ENCODE measurements at regions not wholly inside any gene's neighbourhood (a gene's known extent, or its start where the extent isn't known, plus 50 kb on each side); places are given as distances from the start of the nearest gene placed in this dataset.

GRCh38 chr10:108203905-108204527 is 1039.5 kb upstream of the SORCS1 start:
- H3K4me3 ChIP-seq, result no peak overlapping the region
- in situ Hi-C loops (cut with MboI; ENCODE audit: low pct_unique_long_range_greater_than_20kb in 2 of 9, low sequenced_read_pairs in 9 of 9, unreplicated experiment in 9 of 9), result no loop called here
- no peak for ATAC-seq (replicated peaks in 6 of 8)
- WGBS, 10 experiments, result 30 to 83% (median 59%) methylated on average over 1 to 2 of the region's 3 CpGs; no CpG with 5 or more reads in 6 of the 10 experiments
- no peak overlapping the region for H3K27ac ChIP-seq
- H3K4me1 ChIP-seq (replicated peaks in 1 of 2), result no peaks in the 10 kb centered on the region

DNA sequence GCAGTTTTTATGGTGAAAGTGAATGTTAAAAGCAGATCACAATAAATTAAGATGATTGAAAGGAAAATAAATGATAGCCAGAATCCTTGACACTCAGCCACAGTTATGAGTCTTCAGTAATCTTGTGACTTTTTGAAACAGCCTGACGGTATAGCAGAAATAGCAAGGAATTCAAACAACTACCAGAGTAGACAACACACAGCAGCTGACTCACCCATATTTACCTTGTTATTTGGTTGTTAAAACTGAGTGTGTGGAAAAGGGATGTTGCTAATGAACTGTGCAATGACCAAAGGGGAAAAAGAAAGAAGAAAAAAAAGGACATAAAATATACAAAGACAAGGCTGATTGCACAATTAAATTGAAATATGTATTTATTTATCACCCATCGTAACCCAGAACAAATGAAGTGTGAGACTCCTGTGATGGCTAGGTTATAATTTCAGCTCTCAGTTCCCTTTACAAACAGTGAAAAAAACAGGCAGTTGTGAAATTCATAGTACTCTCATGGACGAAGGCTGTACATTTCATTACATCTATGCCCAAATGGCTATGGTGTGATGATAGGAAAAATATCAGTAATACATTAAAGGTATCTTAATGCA is 1023.0 kb upstream of the SORCS1 start:
- Histone ChIP-seq H3K4me3 (no peak overlapping the region), H3K27ac (no peak overlapping the region), H3K4me1 (replicated peaks in 1 of 2) (no peaks in the 10 kb centered on the region)
- peak in 5 of 8 experiments; percentile 27 to 54 (median 50) for ATAC-seq (replicated peaks in 6 of 8)
- 3 to 100% (median 81%) methylated on average over 2 to 3 of the region's 3 CpGs for WGBS, 10 experiments
- in situ Hi-C loops (cut with MboI; ENCODE audit: low pct_unique_long_range_greater_than_20kb in 2 of 9, low sequenced_read_pairs in 9 of 9, unreplicated experiment in 9 of 9), result no loop called here

DNA sequence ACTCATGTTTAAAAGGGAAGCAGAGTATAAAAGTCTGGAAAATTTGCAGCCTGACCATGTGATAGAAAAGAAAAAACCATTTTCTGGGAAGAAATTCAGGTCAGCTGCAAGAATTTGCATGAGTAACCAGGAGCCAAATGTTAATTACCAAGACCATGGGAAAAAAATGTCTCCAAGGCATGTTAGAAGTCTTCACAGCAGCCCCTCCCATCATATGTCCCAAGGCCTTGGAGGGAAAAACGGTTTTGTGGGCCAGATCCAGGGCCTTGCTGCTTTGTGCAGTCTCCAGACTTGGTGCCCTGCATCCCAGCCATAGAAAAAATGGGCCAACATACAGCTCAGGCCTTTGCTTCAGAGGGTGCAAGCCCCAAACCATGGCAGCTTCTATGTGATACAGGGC is 1019.6 kb upstream of the SORCS1 start:
- H3K4me1 ChIP-seq (replicated peaks in 1 of 2), result no peaks in the 10 kb centered on the region
- no peak overlapping the region for H3K27ac ChIP-seq
- WGBS, 10 experiments, result 0 to 60% (median 20%) methylated on average over 1 of the region's 1 CpG; no CpG with 5 or more reads in 6 of the 10 experiments
- peak in 2 of 8 experiments; percentile 15 to 64 for ATAC-seq (replicated peaks in 6 of 8)
- in situ Hi-C loops (cut with MboI; ENCODE audit: low pct_unique_long_range_greater_than_20kb in 2 of 9, low sequenced_read_pairs in 9 of 9, unreplicated experiment in 9 of 9), result no loop called here
- no peak overlapping the region for H3K4me3 ChIP-seq

DNA sequence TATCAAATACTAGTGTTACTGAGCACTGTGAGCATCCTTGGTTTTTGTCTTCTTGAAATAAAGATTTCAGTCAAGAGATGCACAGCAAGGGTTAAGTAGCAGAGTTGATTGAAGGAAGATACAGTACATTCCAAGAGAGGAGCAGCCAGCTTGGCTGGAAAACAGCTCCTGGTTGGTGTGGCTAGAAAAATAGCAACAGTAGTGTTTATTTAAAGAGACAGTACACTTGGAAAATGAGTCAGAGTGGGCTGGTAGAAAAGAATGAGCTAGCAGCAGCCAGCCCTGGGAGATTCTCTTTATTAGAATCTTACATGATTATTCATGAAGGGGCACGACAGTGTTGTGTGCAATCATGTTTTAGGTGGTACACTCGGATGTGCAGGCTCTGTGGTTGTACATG is 1016.4 kb upstream of the SORCS1 start:
- in situ Hi-C loops (cut with MboI; ENCODE audit: low pct_unique_long_range_greater_than_20kb in 2 of 9, low sequenced_read_pairs in 9 of 9, unreplicated experiment in 9 of 9), result no loop called here
- Histone ChIP-seq H3K4me3 (no peak overlapping the region), H3K4me1 (replicated peaks in 1 of 2) (no peaks in the 10 kb centered on the region), H3K27ac (no peak overlapping the region)
- WGBS, 10 experiments, result 0 to 86% (median 37%) methylated on average over 1 to 2 of the region's 2 CpGs; no CpG with 5 or more reads in 4 of the 10 experiments
- peak in 2 of 8 experiments; percentile 67 to 73 for ATAC-seq (replicated peaks in 6 of 8)

DNA sequence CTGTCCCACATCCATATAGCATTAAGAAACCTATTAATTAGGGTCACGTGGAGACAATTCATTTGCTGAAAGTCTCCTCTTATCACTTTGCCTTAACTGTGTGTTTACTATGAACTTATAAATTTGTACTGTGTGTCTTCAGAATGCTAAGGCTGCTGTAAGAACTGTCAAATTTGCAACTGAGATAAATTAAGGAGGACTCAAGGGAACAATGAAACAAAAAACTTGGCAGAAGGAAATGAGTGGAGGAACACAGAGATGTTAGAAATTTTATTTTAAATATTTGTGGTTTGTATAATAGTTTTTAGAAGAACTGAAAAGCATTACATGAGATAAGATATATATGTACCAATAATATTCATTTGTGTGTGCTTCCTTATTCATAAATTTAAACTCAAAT is 1005.3 kb upstream of the SORCS1 start:
- no peak overlapping the region for H3K4me3 ChIP-seq
- in situ Hi-C loops (cut with MboI; ENCODE audit: low pct_unique_long_range_greater_than_20kb in 2 of 9, low sequenced_read_pairs in 9 of 9, unreplicated experiment in 9 of 9), result no loop called here
- 0 to 100% (median 60%) methylated on average over 1 of the region's 1 CpG; no CpG with 5 or more reads in 1 of the 10 experiments for WGBS, 10 experiments

DNA sequence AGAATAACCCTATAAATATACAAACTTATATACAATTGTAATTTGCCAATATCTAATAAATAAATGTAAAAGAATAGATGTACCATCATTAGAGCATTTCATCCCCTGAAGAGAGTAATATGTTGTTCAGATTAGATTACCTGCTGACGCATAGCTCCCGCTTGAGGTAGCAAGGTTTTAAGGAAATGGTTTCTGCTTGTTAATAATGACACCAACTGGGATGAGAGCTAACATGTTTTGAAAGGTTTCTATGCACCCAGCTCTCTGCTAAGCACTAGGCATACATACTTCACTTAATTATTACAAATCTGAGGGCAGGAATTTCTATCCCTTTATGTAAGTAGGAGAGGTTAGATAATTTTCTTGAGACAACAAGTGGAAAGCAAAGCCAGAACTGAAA is 1003.3 kb upstream of the SORCS1 start:
- Histone ChIP-seq H3K4me1 (replicated peaks in 1 of 2) (no peaks in the 10 kb centered on the region), H3K4me3 (no peak overlapping the region), H3K27ac (no peak overlapping the region)
- WGBS, 10 experiments, result 83 to 100% (median 100%) methylated on average over 1 to 2 of the region's 2 CpGs; no CpG with 5 or more reads in 3 of the 10 experiments
- no peak for ATAC-seq (replicated peaks in 6 of 8)
- in situ Hi-C loops (cut with MboI; ENCODE audit: low pct_unique_long_range_greater_than_20kb in 2 of 9, low sequenced_read_pairs in 9 of 9, unreplicated experiment in 9 of 9), result no loop called here

More for the DNA sequence above, 1005.3 kb upstream of the SORCS1 start:
- Histone ChIP-seq H3K4me1 (replicated peaks in 1 of 2) (no peaks in the 10 kb centered on the region), H3K27ac (no peak overlapping the region)
- ATAC-seq (replicated peaks in 6 of 8), result no peak

DNA sequence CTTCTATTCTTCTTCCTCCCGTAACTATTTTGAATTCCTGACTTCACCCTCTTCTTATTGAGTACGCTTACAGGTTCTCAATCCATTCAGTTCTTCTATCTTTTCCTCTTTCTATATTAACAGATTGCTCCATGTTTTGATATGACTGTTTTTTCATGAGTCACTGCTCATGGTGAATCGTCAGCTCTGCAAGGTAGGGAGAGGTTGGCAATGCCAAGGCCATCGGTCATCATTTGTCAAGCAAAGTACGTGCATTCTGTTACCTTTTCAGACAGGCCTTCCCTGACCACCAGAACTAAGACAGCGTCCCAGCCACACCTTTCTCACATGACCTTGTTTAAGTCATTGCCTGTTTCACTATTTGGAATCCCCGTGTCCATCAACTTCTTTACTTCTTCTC is 1001.9 kb upstream of the SORCS1 start:
- no peaks in the 10 kb centered on the region for H3K4me1 ChIP-seq (replicated peaks in 1 of 2)
- H3K4me3 ChIP-seq, result no peak overlapping the region
- in situ Hi-C loops (cut with MboI; ENCODE audit: low pct_unique_long_range_greater_than_20kb in 2 of 9, low sequenced_read_pairs in 9 of 9, unreplicated experiment in 9 of 9), result no loop called here
- 30 to 100% (median 86%) methylated on average over 1 to 7 of the region's 7 CpGs for WGBS, 10 experiments
- ATAC-seq (replicated peaks in 6 of 8), result no peak
- no peak overlapping the region for H3K27ac ChIP-seq

DNA sequence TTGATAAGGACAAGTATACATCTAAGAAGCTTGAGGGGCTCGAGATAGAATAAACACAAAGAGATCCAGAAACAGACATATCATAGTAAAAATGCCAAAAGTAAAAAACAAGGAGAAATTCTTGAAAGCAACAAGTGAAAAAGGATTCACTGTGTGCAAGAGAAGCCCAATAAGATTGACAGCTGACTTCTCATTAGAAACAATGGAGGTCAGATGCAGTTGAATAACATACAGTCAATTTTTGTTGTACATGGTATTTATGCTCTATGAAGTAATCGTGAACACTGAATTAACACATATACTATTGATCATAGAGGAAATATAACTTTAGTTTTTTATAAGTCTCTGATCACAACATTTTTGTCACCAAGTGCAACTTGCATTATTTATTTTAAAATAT is 982.8 kb upstream of the SORCS1 start:
- WGBS, 10 experiments, result 0 to 100% (median 79%) methylated on average over 1 to 2 of the region's 2 CpGs
- in situ Hi-C loops (cut with MboI; ENCODE audit: low pct_unique_long_range_greater_than_20kb in 2 of 9, low sequenced_read_pairs in 9 of 9, unreplicated experiment in 9 of 9), result no loop called here
- H3K27ac ChIP-seq, result no peak overlapping the region
- no peak overlapping the region for H3K4me3 ChIP-seq
- no peaks in the 10 kb centered on the region for H3K4me1 ChIP-seq (replicated peaks in 1 of 2)
- ATAC-seq (replicated peaks in 6 of 8), result no peak

DNA sequence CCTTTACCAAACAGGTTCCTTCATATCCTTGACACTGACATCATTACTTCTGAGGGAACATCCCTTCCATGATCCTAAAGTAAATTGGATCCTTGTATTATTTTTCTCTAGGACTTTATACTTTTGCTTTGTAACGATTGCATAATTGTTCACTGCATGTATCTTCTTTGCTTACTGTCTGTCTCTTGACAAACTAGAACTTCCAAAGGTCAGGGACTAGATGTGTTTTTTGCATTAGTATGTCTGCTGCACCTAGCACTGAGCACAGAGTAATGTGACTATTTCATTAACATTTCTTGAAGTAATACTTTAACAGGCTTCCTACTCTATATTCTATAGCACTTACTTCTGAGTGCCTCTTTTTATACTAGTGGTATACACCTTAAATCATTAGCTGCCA is 976.6 kb upstream of the SORCS1 start:
- in situ Hi-C loops (cut with MboI; ENCODE audit: low pct_unique_long_range_greater_than_20kb in 2 of 9, low sequenced_read_pairs in 9 of 9, unreplicated experiment in 9 of 9), result no loop called here
- Histone ChIP-seq H3K4me3 (no peak overlapping the region), H3K4me1 (replicated peaks in 1 of 2) (peaks cover 0 to 5% of the 10 kb centered on the region in 2 donors), H3K27ac (no peak overlapping the region)
- ATAC-seq (replicated peaks in 6 of 8), result no peak
- WGBS, 10 experiments, result 0 to 100% (median 55%) methylated on average over 1 of the region's 1 CpG

DNA sequence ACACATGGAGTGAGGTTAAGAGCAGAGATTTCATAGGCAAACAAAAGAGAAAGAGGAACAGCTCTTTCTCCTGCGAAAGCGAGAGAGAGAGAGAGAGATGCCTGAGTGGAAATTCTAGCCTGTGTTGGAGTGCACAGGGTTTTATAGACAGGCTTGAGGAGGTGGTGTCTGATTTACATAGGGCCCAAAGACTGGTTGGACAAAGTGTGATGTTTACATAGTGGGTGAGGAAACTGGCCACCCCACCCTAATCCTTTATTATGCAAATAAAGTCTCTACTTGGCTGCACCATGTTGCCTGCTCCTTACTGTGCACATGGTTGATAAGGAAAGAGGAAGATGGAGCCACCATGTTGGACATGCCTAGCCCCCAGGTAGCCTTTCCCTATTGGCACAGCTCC is 967.8 kb upstream of the SORCS1 start:
- no peak overlapping the region for H3K27ac ChIP-seq
- ATAC-seq (replicated peaks in 6 of 8), result peak in 4 of 8 experiments; percentile 23 to 92 (median 76)
- WGBS, 10 experiments, result 0 to 94% (median 71%) methylated on average over 1 to 2 of the region's 2 CpGs; no CpG with 5 or more reads in 3 of the 10 experiments
- in situ Hi-C loops (cut with MboI; ENCODE audit: low pct_unique_long_range_greater_than_20kb in 2 of 9, low sequenced_read_pairs in 9 of 9, unreplicated experiment in 9 of 9), result no loop called here
- no peak overlapping the region for H3K4me3 ChIP-seq
- peaks cover 0 to 5% of the 10 kb centered on the region in 2 donors for H3K4me1 ChIP-seq (replicated peaks in 1 of 2)

DNA sequence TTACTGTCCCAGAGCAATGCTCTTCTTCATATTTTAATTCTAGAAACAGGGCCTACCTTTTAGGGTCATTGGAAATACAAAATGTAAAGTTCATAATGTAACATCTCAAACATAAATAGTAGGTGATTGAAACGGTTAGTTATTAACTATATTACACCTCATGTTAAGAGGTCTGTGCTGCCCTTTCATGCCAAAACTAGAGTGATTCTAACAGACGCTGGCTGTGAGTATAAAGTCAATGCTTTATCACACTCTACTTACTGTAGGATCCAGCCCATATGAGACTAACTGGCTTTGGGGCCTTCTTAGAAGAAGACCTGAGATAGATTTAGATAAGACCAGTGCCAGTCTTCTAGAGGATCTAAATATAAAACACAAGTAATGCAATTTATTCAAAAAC is 966.1 kb upstream of the SORCS1 start:
- no peak overlapping the region for H3K27ac ChIP-seq
- H3K4me3 ChIP-seq, result no peak overlapping the region
- WGBS, 10 experiments, result 30 to 100% (median 73%) methylated on average over 1 to 2 of the region's 2 CpGs; no CpG with 5 or more reads in 2 of the 10 experiments
- ATAC-seq (replicated peaks in 6 of 8), result no peak
- peaks cover 0 to 5% of the 10 kb centered on the region in 2 donors for H3K4me1 ChIP-seq (replicated peaks in 1 of 2)
- in situ Hi-C loops (cut with MboI; ENCODE audit: low pct_unique_long_range_greater_than_20kb in 2 of 9, low sequenced_read_pairs in 9 of 9, unreplicated experiment in 9 of 9), result no loop called here

- in situ Hi-C loops (cut with MboI; ENCODE audit: low pct_unique_long_range_greater_than_20kb in 2 of 9, low sequenced_read_pairs in 9 of 9, unreplicated experiment in 9 of 9), result loop anchor here in 1 of 9 experiments (25.0 kb wide), 1 partner anchor 425 kb away; no protein-coding TSS in a partner anchor
- no peak overlapping the region for H3K27ac ChIP-seq
- ATAC-seq (replicated peaks in 6 of 8), result peak in 1 of 8 experiments; percentile 19
- no peaks in the 10 kb centered on the region for H3K4me1 ChIP-seq (replicated peaks in 1 of 2)
- H3K4me3 ChIP-seq, result no peak overlapping the region
- 0 to 100% (median 20%) methylated on average over 1 to 2 of the region's 2 CpGs; no CpG with 5 or more reads in 1 of the 10 experiments for WGBS, 10 experiments
Measured at GRCh38 chr10:108112218-108112617, 947.7 kb upstream of the SORCS1 start.

DNA sequence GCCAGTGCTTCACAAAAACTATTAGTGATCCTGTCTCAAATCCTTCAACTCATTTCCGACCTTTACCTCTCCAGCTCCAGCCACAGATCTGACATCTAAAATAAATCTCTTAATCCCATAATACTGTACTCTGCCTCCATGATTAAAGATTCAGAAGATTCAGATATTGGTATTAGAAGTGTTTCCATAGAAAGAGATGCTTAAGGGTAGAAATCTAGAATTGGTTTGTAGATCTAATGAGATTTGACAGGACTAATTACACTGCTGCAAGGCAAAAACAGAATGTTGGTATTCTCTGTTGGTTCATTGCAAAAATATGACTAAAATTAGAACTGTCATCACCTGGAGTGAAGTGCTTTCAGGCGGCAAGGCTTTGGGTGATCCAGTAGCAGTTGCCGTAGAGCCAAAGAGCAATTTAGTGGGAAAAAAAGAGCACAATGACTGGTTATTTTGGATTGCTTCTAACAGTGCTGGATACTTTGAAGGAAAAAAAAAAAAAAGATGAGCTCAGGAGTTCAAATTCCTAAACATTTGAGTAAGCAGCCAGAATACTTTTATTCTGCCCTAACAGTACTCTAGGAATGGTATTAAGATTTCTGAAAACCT is 940.1 kb upstream of the SORCS1 start:
- ATAC-seq (replicated peaks in 6 of 8), result peak in 1 of 8 experiments; percentile 12
- 15 to 100% (median 80%) methylated on average over 1 to 3 of the region's 3 CpGs; no CpG with 5 or more reads in 2 of the 10 experiments for WGBS, 10 experiments
- H3K27ac ChIP-seq, result no peak overlapping the region
- H3K4me1 ChIP-seq (replicated peaks in 1 of 2), result no peaks in the 10 kb centered on the region
- no peak overlapping the region for H3K4me3 ChIP-seq
- in situ Hi-C loops (cut with MboI; ENCODE audit: low pct_unique_long_range_greater_than_20kb in 2 of 9, low sequenced_read_pairs in 9 of 9, unreplicated experiment in 9 of 9), result loop anchor here in 1 of 9 experiments (25.0 kb wide), 1 partner anchor 433 kb away; no protein-coding TSS in a partner anchor
